Gastroesophageal sphincter (tissue), 3 donors: ENCODE measurements at regions not wholly inside any gene's neighbourhood (a gene's known extent, or its start where the extent isn't known, plus 50 kb on each side); places are given as distances from the start of the nearest gene placed in this dataset.

ENCODE experiments used
- CTCF ChIP-seq, 4 experiments: fragments of 200-600 bp in 2 of 4; fragments of 450-650 bp in 2 of 4; sonication (generic) in 1 of 4; IDR thresholded peaks; one replicate each; pipeline ENCODE4 v1.5.1; 2017 to 2019; ENCODE audit warnings: antibody characterized with exemption in 4 of 4, mild to moderate bottlenecking in 2 of 4, moderate library complexity in 2 of 4
- POLR2A ChIP-seq, 2 donors: fragments of 450-650 bp; IDR thresholded peaks; one replicate each; pipeline ENCODE4 v1.6.1; 2017; ENCODE audit warnings: antibody characterized with exemption in 2 of 2, mild to moderate bottlenecking in 2 of 2, moderate library complexity in 1 of 2
- POLR2AphosphoS5 ChIP-seq: sonication (generic); formaldehyde crosslinking; IDR thresholded peaks from one replicate; pipeline ENCODE4 v1.6.1; 2017; ENCODE audit warnings: antibody characterized with exemption

GRCh38 chr5:110854200-110854599, 115.4 kb downstream of the SLC25A46 start:
- no peak for TF ChIP-seq POLR2A (IDR thresholded peaks at IDR 0.05)
- no peak for TF ChIP-seq CTCF (IDR thresholded peaks at IDR 0.05)
- no peak for TF ChIP-seq POLR2AphosphoS5
